HEK293 (cell line): ENCODE measurements at regions not wholly inside any gene's neighbourhood (a gene's known extent, or its start where the extent isn't known, plus 50 kb on each side); places are given as distances from the start of the nearest gene placed in this dataset.

ENCODE experiments used
- EGR2 ChIP-seq: fragments of 450-650 bp; formaldehyde crosslinking; IDR thresholded peaks from 2 replicates; pipeline ENCODE4 v1.5.1; 2016; ENCODE audit warnings: low read depth, missing biosample characterization, missing genetic modification characterization
- MYNN ChIP-seq: fragments of 450-650 bp; formaldehyde crosslinking; IDR thresholded peaks from 2 replicates; pipeline ENCODE4 v1.5.1; 2016; ENCODE audit warnings: missing biosample characterization, missing genetic modification characterization, borderline replicate concordance
- RBAK ChIP-seq: fragments of 450-650 bp; formaldehyde crosslinking; IDR thresholded peaks from 2 replicates; pipeline ENCODE4 v1.5.1; 2016; ENCODE audit warnings: missing biosample characterization, missing genetic modification characterization
- ZNF121 ChIP-seq: fragments of 450-650 bp; formaldehyde crosslinking; IDR thresholded peaks from 2 replicates; pipeline ENCODE4 v1.5.1; 2016; ENCODE audit warnings: missing biosample characterization, missing genetic modification characterization
- ZNF23 ChIP-seq: fragments of 450-650 bp; formaldehyde crosslinking; IDR thresholded peaks from 2 replicates; pipeline ENCODE4 v1.5.1; 2016; ENCODE audit warnings: missing biosample characterization, missing genetic modification characterization, borderline replicate concordance
- ZNF274 ChIP-seq, 2 experiments: fragments of 200-500 bp in 1 of 2; fragments of 450-650 bp in 1 of 2; sonication (Bioruptor generic) in 1 of 2; formaldehyde crosslinking in 1 of 2; IDR thresholded peaks; 2 replicates each; pipeline versions ENCODE4 v1.5.1 to v1.6.1; 2014 to 2016; ENCODE audit warnings: borderline replicate concordance in 1 of 2, inconsistent platforms in 1 of 2, low read length in 1 of 2, missing biosample characterization in 1 of 2, missing genetic modification characterization in 1 of 2
- ZNF670 ChIP-seq: fragments of 450-650 bp; formaldehyde crosslinking; IDR thresholded peaks from 2 replicates; pipeline ENCODE4 v1.5.1; 2016; ENCODE audit warnings: missing biosample characterization, missing genetic modification characterization, low read depth
- TF ChIP-seq, protein P1 (sequence below): fragments of 450-650 bp; formaldehyde crosslinking; IDR thresholded peaks from 2 replicates; pipeline ENCODE4 v1.5.1; 2016; ENCODE audit warnings: missing biosample characterization, missing genetic modification characterization
- TF ChIP-seq, protein P2 (sequence below): fragments of 450-650 bp; formaldehyde crosslinking; IDR thresholded peaks from 2 replicates; pipeline ENCODE4 v1.5.1; 2016; ENCODE audit warnings: missing biosample characterization, missing genetic modification characterization

DNA sequence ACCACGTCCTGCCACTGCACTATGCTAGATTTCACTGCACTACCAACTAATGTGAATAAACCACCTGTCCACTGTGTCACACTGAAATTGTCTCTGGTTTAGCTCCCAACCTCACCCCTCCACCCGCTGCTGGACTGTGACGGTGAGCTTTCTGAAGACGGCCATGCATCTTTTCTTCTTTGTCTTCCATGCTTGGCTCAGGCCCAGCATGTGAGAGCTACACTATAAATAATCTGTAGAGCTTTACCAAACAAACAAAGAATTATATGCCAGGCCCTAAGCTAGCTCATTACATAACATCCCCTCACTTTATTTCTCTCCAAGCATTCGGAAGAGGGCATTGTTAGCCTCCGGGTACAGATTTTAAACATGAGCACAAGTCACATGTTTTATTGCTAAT is 633.2 kb downstream of the TNS3 start:
- TF ChIP-seq RBAK (no peak), MYNN (tag by site-specific recombination) (no peak), ZNF121 (no peak), ZNF23 (no peak), EGR2 (tag by site-specific recombination) (no peak), ZNF670 (tag by site-specific recombination) (no peak), ZNF274 (IDR thresholded peaks at IDR 0.05; ENCODE audit: low read length) (no peak), ZNF274 (tag by site-specific recombination; IDR thresholded peaks at IDR 0.05; ENCODE audit: borderline replicate concordance) (no peak)
- TF ChIP-seq, protein P1, sequence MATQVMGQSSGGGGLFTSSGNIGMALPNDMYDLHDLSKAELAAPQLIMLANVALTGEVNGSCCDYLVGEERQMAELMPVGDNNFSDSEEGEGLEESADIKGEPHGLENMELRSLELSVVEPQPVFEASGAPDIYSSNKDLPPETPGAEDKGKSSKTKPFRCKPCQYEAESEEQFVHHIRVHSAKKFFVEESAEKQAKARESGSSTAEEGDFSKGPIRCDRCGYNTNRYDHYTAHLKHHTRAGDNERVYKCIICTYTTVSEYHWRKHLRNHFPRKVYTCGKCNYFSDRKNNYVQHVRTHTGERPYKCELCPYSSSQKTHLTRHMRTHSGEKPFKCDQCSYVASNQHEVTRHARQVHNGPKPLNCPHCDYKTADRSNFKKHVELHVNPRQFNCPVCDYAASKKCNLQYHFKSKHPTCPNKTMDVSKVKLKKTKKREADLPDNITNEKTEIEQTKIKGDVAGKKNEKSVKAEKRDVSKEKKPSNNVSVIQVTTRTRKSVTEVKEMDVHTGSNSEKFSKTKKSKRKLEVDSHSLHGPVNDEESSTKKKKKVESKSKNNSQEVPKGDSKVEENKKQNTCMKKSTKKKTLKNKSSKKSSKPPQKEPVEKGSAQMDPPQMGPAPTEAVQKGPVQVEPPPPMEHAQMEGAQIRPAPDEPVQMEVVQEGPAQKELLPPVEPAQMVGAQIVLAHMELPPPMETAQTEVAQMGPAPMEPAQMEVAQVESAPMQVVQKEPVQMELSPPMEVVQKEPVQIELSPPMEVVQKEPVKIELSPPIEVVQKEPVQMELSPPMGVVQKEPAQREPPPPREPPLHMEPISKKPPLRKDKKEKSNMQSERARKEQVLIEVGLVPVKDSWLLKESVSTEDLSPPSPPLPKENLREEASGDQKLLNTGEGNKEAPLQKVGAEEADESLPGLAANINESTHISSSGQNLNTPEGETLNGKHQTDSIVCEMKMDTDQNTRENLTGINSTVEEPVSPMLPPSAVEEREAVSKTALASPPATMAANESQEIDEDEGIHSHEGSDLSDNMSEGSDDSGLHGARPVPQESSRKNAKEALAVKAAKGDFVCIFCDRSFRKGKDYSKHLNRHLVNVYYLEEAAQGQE (tag by site-specific recombination), result no peak
- TF ChIP-seq, protein P2, sequence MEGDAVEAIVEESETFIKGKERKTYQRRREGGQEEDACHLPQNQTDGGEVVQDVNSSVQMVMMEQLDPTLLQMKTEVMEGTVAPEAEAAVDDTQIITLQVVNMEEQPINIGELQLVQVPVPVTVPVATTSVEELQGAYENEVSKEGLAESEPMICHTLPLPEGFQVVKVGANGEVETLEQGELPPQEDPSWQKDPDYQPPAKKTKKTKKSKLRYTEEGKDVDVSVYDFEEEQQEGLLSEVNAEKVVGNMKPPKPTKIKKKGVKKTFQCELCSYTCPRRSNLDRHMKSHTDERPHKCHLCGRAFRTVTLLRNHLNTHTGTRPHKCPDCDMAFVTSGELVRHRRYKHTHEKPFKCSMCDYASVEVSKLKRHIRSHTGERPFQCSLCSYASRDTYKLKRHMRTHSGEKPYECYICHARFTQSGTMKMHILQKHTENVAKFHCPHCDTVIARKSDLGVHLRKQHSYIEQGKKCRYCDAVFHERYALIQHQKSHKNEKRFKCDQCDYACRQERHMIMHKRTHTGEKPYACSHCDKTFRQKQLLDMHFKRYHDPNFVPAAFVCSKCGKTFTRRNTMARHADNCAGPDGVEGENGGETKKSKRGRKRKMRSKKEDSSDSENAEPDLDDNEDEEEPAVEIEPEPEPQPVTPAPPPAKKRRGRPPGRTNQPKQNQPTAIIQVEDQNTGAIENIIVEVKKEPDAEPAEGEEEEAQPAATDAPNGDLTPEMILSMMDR (tag by site-specific recombination), result no peak
